Tibial nerve (tissue), 4 donors: ENCODE measurements at regions not wholly inside any gene's neighbourhood (a gene's known extent, or its start where the extent isn't known, plus 50 kb on each side); places are given as distances from the start of the nearest gene placed in this dataset.

Source experiments
- EP300 ChIP-seq, 2 donors: sonication (generic); formaldehyde crosslinking; IDR thresholded peaks; one replicate each; pipeline ENCODE4 v1.6.1; 2017; ENCODE audit warnings: antibody characterized with exemption in 2 of 2, mild to moderate bottlenecking in 1 of 2
- POLR2A ChIP-seq, 2 donors: fragments of 450-650 bp; IDR thresholded peaks; one replicate each; pipeline ENCODE4 v1.6.1; 2017; ENCODE audit warnings: antibody characterized with exemption in 2 of 2, mild to moderate bottlenecking in 2 of 2, moderate library complexity in 2 of 2
- TF ChIP-seq, protein P1 (sequence below), 5 experiments: fragments of 200-600 bp in 3 of 5; fragments of 450-650 bp in 2 of 5; sonication (generic) in 3 of 5; IDR thresholded peaks; one replicate each; pipeline ENCODE4 v1.5.1; 2016 to 2019; ENCODE audit warnings: antibody characterized with exemption in 5 of 5, mild to moderate bottlenecking in 3 of 5, moderate library complexity in 2 of 5

DNA sequence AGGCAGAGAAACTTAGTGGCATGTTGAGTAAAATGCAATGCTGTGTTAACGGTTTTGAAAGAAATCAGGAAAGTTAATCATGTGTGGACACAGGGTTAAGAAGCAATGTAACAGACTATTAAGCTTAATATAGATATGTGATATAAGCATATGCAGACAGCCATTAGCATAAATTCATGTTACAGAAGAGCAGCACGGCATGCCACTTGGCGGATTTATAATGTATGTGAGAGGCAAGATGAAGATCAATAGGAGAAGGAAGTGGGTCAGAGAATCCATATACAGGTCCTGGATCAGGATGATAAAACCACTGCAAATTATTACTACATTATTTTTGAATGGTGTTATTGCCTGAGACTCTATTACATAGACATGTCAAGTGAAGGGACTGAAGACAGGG, 694.3 kb downstream of the MCTP2 start:
- TF ChIP-seq POLR2A (IDR thresholded peaks at IDR 0.05), result no peak
- TF ChIP-seq, protein P1, sequence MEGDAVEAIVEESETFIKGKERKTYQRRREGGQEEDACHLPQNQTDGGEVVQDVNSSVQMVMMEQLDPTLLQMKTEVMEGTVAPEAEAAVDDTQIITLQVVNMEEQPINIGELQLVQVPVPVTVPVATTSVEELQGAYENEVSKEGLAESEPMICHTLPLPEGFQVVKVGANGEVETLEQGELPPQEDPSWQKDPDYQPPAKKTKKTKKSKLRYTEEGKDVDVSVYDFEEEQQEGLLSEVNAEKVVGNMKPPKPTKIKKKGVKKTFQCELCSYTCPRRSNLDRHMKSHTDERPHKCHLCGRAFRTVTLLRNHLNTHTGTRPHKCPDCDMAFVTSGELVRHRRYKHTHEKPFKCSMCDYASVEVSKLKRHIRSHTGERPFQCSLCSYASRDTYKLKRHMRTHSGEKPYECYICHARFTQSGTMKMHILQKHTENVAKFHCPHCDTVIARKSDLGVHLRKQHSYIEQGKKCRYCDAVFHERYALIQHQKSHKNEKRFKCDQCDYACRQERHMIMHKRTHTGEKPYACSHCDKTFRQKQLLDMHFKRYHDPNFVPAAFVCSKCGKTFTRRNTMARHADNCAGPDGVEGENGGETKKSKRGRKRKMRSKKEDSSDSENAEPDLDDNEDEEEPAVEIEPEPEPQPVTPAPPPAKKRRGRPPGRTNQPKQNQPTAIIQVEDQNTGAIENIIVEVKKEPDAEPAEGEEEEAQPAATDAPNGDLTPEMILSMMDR (IDR thresholded peaks at IDR 0.05), result no peak
- no peak for TF ChIP-seq EP300 (IDR thresholded peaks at IDR 0.05)
